AG09319 (cell line): ENCODE measurements at regions not wholly inside any gene's neighbourhood (a gene's known extent, or its start where the extent isn't known, plus 50 kb on each side); places are given as distances from the start of the nearest gene placed in this dataset.

Source experiments
- DNase-seq: peaks from one replicate; pipeline ENCODE4 v3.0.0-alpha.2; 2010; ENCODE audit warnings: low read depth; ENCODE audit errors: extremely low read depth
- CTCF ChIP-seq: IDR thresholded peaks from 2 replicates; pipeline ENCODE4 v1.5.1; 2011; ENCODE audit warnings: low read depth, mild to moderate bottlenecking, inconsistent platforms, low read length, moderate library complexity

DNA sequence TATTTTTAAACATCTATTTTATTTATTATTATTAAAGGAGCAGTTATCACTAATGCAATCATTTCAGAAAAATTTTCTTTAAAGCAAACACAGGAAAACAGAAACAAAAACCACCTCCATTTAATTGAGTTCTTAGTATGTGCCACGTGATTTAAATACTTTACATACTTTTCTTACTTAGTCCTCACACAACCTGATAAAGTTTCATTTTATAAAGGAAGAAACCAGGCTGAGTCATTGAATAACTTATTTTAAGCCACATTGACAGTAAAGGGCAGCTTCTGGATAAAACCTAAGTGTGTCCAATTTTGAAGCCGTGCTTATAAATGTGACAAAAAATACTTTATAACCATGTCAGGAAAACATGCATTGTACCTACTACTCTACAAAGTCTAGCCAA is 57.1 kb upstream of the PCED1B start:
- DNase-seq, result no peak
- TF ChIP-seq CTCF, result no peak

DNA sequence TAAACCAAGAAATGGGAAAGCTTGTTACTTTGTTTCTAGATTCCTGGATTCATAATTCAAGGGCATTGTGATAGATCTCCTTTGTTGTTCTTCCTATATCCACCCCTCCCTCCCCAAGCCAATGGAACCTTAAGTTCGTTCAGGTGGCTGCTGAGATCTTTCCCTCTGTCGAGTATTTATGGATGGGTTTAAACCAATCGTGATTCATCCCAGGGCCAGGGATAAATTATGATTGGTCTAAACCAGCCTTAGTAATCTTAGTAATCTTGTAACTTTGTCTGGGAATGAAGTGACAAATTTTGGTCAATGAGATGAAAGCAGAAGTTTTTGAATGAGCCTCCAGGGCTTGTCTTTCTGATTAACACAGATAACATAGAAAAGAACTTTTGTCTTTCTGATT is 56.1 kb upstream of the PCED1B start:
- no peak for TF ChIP-seq CTCF
- no peak for DNase-seq

GRCh38 chr12:47023953-47024352 is 55.5 kb upstream of the PCED1B start:
- no peak for DNase-seq
- no peak for TF ChIP-seq CTCF

- TF ChIP-seq CTCF, result no peak
Measured at GRCh38 chr12:47024463-47024862, 55.0 kb upstream of the PCED1B start.

GRCh38 chr12:47025349-47025748 is 54.1 kb upstream of the PCED1B start:
- TF ChIP-seq CTCF, result no peak
- no peak for DNase-seq

More at GRCh38 chr12:47024463-47024862, 55.0 kb upstream of the PCED1B start:
- no peak for DNase-seq

DNA sequence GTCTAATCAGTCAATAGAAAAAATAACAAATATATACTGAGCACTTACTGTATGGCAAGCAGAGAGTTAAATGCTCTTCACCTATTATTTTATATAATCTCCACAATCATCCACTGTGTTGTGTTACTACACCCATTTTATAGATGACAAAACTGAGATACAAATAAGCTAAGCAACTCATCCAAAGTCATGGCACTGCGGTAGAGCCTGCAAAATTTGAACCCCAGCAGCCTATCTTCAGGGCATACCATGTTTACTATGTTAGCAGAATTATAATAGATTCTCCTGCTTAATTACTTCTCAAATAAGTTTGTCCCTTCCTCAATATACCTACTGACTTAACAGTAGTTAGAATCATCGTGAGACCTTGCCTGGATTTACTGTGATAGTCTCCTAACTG is 53.6 kb upstream of the PCED1B start:
- TF ChIP-seq CTCF, result no peak

DNA sequence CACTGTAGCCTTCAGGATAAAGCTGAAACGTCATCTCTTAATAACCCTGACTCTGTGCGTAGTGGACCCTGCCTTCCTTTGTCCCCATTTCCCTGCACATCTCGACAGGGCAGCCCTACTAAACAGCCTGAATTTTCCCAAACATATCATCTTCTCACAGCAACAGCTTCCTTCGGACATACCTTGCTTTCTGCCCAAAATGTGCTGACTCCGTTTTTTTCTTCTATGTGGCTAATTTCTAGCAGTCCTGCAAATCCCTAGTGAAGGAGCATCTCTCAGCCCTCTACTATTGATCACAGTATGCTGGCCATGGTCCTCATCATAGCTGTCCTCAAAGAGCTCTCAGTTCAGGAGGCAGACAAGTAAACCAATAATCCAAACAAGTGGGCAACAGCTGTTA is 53.1 kb upstream of the PCED1B start:
- no peak for DNase-seq
- TF ChIP-seq CTCF, result no peak

More for the DNA sequence above, 53.6 kb upstream of the PCED1B start:
- DNase-seq, result no peak
